K562 (cell line): ENCODE measurements at regions not wholly inside any gene's neighbourhood (a gene's known extent, or its start where the extent isn't known, plus 50 kb on each side); places are given as distances from the start of the nearest gene placed in this dataset.

ENCODE experiments used
- ATAC-seq: fragments of 200-7000 bp; cut with Tn5 transposase; 3 replicates; pipeline ENCODE4 v1.9.1; 2020; ENCODE audit warnings: moderate library complexity
- BruUV-seq: library from RNA; stranded (reverse); fragments of 400-500 nt; replicated peaks from 2 replicates; lab custom pipeline; 2021; lab: Mats Ljungman, UMichigan
- CTCF ChIA-PET: fragments of 300-600 bp; formaldehyde crosslinking; extraction: SDS; loops from one replicate; lab custom pipeline; 2021; ENCODE audit warnings: low intra/inter-chr PET ratio; lab: Yijun Ruan, JAX
- POLR2A ChIA-PET: fragments of 300-600, 350-650 bp; sonication (Branson Sonifier 250); formaldehyde crosslinking; extraction: SDS; loops from one replicate; lab custom pipeline; 2021; ENCODE audit warnings: antibody characterized with exemption, inconsistent platforms; lab: Yijun Ruan, JAX
- DNase-seq, 4 experiments: peaks; one replicate each; pipeline versions ENCODE4 v3.0.0 to v3.0.0-alpha.2; 2011 to 2018; ENCODE audit warnings: low spot score in 3 of 4, mixed read lengths in 3 of 4; ENCODE audit errors: extremely low read depth in 1 of 4
- FAIRE-seq: peaks from 2 replicates; lab custom pipeline; 2011; peaks lifted over from hg19 to GRCh38; lab: Jason Lieb, UNC
- H2AFZ ChIP-seq: 2 replicates; pipeline ENCODE4 v1.6.0; 2011; ENCODE audit warnings: low read depth, low read length, control low read depth, inconsistent platforms
- H3K27ac ChIP-seq: fragments of 200-600 bp; 3 replicates; pipeline ENCODE4 v1.8.0; 2011; ENCODE audit warnings: low read depth, mild to moderate bottlenecking, control low read depth, inconsistent platforms, low read length, moderate library complexity, mixed read lengths; ENCODE audit errors: extremely low read depth
- H3K27me3 ChIP-seq, 2 experiments: fragments of 300-600 bp in 1 of 2; 2 replicates in 1 of 2; 3 replicates in 1 of 2; pipeline versions ENCODE4 v1.6.0 to v1.8.0; 2011; ENCODE audit warnings: inconsistent platforms in 2 of 2, low read length in 2 of 2, mild to moderate bottlenecking in 1 of 2, mixed read lengths in 1 of 2, moderate library complexity in 1 of 2; ENCODE audit not compliant: control insufficient read depth in 2 of 2, insufficient read depth in 2 of 2
- H3K36me3 ChIP-seq: fragments of 300-600 bp; 3 replicates; pipeline ENCODE4 v1.8.0; 2011; ENCODE audit warnings: mild to moderate bottlenecking, low read length, inconsistent platforms; ENCODE audit not compliant: control insufficient read depth, insufficient read depth
- H3K4me1 ChIP-seq, 2 experiments: fragments of 200-600 bp in 1 of 2; replicated peaks in 1 of 2; 2 replicates in 1 of 2; 3 replicates in 1 of 2; pipeline versions ENCODE4 v1.5.1 to v1.8.0; 2011; ENCODE audit warnings: inconsistent platforms in 2 of 2, low read length in 2 of 2, mild to moderate bottlenecking in 1 of 2, mixed read lengths in 1 of 2, moderate library complexity in 1 of 2; ENCODE audit not compliant: control insufficient read depth in 2 of 2, insufficient read depth in 2 of 2
- H3K4me2 ChIP-seq: 2 replicates; pipeline ENCODE4 v1.6.1; 2011; ENCODE audit warnings: low read length, control low read depth, inconsistent platforms, mixed read lengths; ENCODE audit not compliant: insufficient read depth
- H3K4me3 ChIP-seq: fragments of 200-600 bp; sonication (generic), shearing (Covaris generic); 2 replicates; pipeline ENCODE4 v1.5.1; 2016; ENCODE audit warnings: control low read depth, inconsistent platforms
- H3K79me2 ChIP-seq: fragments of 200-600 bp; 3 replicates; pipeline ENCODE4 v1.8.0; 2011; ENCODE audit warnings: low read length, inconsistent platforms; ENCODE audit not compliant: control insufficient read depth, insufficient read depth
- H3K9ac ChIP-seq, 2 experiments: 2 replicates each; pipeline versions ENCODE4 v1.6.0 to v1.6.1; 2011; ENCODE audit warnings: low read depth in 2 of 2, low read length in 2 of 2, control low read depth in 1 of 2, inconsistent platforms in 1 of 2, mild to moderate bottlenecking in 1 of 2, mixed read lengths in 1 of 2; ENCODE audit not compliant: insufficient read depth in 1 of 2
- H3K9me1 ChIP-seq: one replicate; pipeline ENCODE4 v1.6.0; 2011; ENCODE audit warnings: inconsistent platforms, mild to moderate bottlenecking, low read length, moderate library complexity; ENCODE audit not compliant: control insufficient read depth, insufficient read depth
- H3K9me3 ChIP-seq: replicated peaks from 2 replicates; pipeline ENCODE4 v1.5.1; 2011; ENCODE audit warnings: low read depth, low read length, inconsistent platforms; ENCODE audit not compliant: control insufficient read depth, insufficient read depth
- H4K20me1 ChIP-seq: replicated peaks from 2 replicates; pipeline ENCODE4 v1.6.1; 2011; ENCODE audit warnings: low read length, inconsistent platforms, mixed read lengths; ENCODE audit not compliant: control insufficient read depth, insufficient read depth
- ARNT ChIP-seq, 2 experiments: fragments of 450-650 bp; IDR thresholded peaks; 2 replicates each; pipeline ENCODE4 v1.6.1; 2016; ENCODE audit warnings: mild to moderate bottlenecking in 1 of 2
- CBFA2T3 ChIP-seq: fragments of 450-650 bp; IDR thresholded peaks from 2 replicates; pipeline ENCODE4 v1.6.1; 2017
- CBX2 ChIP-seq: fragments of 200-600 bp; sonication (generic); IDR thresholded peaks from one replicate; pipeline ENCODE4 v1.6.1; 2012; ENCODE audit warnings: mild to moderate bottlenecking, low read length, inconsistent platforms; ENCODE audit not compliant: insufficient read depth, poor library complexity, severe bottlenecking
- CHD7 ChIP-seq: fragments of 200-600 bp; sonication (generic); IDR thresholded peaks from one replicate; pipeline ENCODE4 v1.6.1; 2012; ENCODE audit warnings: mild to moderate bottlenecking, low read depth, low read length, inconsistent platforms
- DDX20 ChIP-seq: fragments of 450-650 bp; IDR thresholded peaks from 2 replicates; pipeline ENCODE4 v1.6.1; 2016; ENCODE audit warnings: missing genetic modification characterization, low read depth, mild to moderate bottlenecking, missing compliant biosample characterization, moderate library complexity
- ETV1 ChIP-seq: fragments of 450-650 bp; conservative IDR thresholded peaks from 2 replicates; pipeline ENCODE4 v1.6.1; 2016; ENCODE audit warnings: missing genetic modification characterization, control low read depth, low read depth, missing compliant biosample characterization
- HSF4 ChIP-seq: fragments of 250-450 bp; sonication (Bioruptor Pico); IDR thresholded peaks from 2 replicates; pipeline ENCODE4 v2.1.2; 2022; ENCODE audit warnings: mild to moderate bottlenecking, moderate library complexity, borderline replicate concordance
- JUNB ChIP-seq: fragments of 450-650 bp; formaldehyde crosslinking; conservative IDR thresholded peaks from 2 replicates; pipeline ENCODE4 v1.4.0; 2020; ENCODE audit warnings: mild to moderate bottlenecking
- MTA2 ChIP-seq: fragments of 450-650 bp; IDR thresholded peaks from 2 replicates; pipeline ENCODE4 v1.6.1; 2016; ENCODE audit warnings: low read depth
- ZNF253 ChIP-seq: fragments of 250-450 bp; sonication (Bioruptor Pico); conservative IDR thresholded peaks from 2 replicates; pipeline ENCODE4 v1.6.1; 2021; ENCODE audit warnings: mild to moderate bottlenecking
- WGBS: fragments of 100-300 bp; shearing (Covaris generic); methylation state at CpG from one replicate; pipeline ENCODE4 v1.1.6; 2016; ENCODE audit warnings: low coverage, mixed read lengths; ENCODE audit not compliant: insufficient coverage; ENCODE audit errors: missing lambda C conversion rate; 5-methylcytosine and 5-hydroxymethylcytosine counted together
- in situ Hi-C: fragments of 300-500 bp; cut with MboI; formaldehyde crosslinking; loops from 4 replicates; pipeline ENCODE4 v1.15.0; 2018; ENCODE audit warnings: inconsistent platforms, mixed read lengths
- intact Hi-C: fragments of 100-400 bp; cut with micrococcal nuclease; formaldehyde crosslinking; loops from 2 replicates; pipeline ENCODE4 v1.14.2; 2022

GRCh38 chr15:53844634-53845033, 85.2 kb upstream of the WDR72 start:
- H3K27ac ChIP-seq, result no peak overlapping the region
- no peaks in the 10 kb centered on the region for H3K4me1 ChIP-seq
- TF ChIP-seq ZNF253 (CRISPR knock-in tag) (no peak), JUNB (CRISPR knock-in tag) (no peak), CHD7 (no peak), CBFA2T3 (no peak), ETV1 (tag) (no peak), CBX2 (no peak), ARNT (IDR thresholded peaks at IDR 0.05) (no peak), DDX20 (no peak), MTA2 (no peak), HSF4 (no peak)

More at GRCh38 chr15:53844634-53845033, 85.2 kb upstream of the WDR72 start:
- in situ Hi-C loops (no loop called here), intact Hi-C loops (no loop called here)
- no peak for ATAC-seq
- 0 out of 2 replicates have a peak, but pooled peaks cover 1% of the 10 kb centered on the region for H3K9me3 ChIP-seq
- ChIA-PET CTCF (no interaction called here), POLR2A (no interaction called here)
- no peak for DNase-seq
- H3K9ac ChIP-seq, result no peak overlapping the region
- 0% methylated on average over 2 of the region's 2 CpGs for WGBS
- no peaks in the 10 kb centered on the region for H3K79me2 ChIP-seq
- BruUV-seq, result no TSS peak
- no peak overlapping the region for H3K4me3 ChIP-seq
- no peak overlapping the region for H2AFZ ChIP-seq
- no peak overlapping the region for H3K4me2 ChIP-seq
- FAIRE-seq, result no peak
- H3K36me3 ChIP-seq, result no peaks in the 10 kb centered on the region
- no peaks in the 10 kb centered on the region for H3K27me3 ChIP-seq
- H4K20me1 ChIP-seq, result no peaks in the 10 kb centered on the region
- no peaks in the 10 kb centered on the region for H3K9me1 ChIP-seq
